ENCODE measurements at regions not wholly inside any gene's neighbourhood (a gene's known extent, or its start where the extent isn't known, plus 50 kb on each side); places are given as distances from the start of the nearest gene placed in this dataset.

- no peak for ATAC-seq
- TF ChIP-seq TOX (CRISPR knock-in tag; IDR thresholded peaks at IDR 0.05; ENCODE audit: borderline replicate concordance): no peak
- no peak for TF ChIP-seq CSRNP3 (CRISPR knock-in tag; IDR thresholded peaks at IDR 0.05)
- no peak for TF ChIP-seq ARNTL (CRISPR knock-in tag; IDR thresholded peaks at IDR 0.05; ENCODE audit: borderline replicate concordance, low read depth)
- no peak for TF ChIP-seq OSR1 (CRISPR knock-in tag; IDR thresholded peaks at IDR 0.05)
- no peak for TF ChIP-seq TCF4 (CRISPR knock-in tag; IDR thresholded peaks at IDR 0.05; ENCODE audit: borderline replicate concordance)
- TF ChIP-seq ZFP30 (CRISPR knock-in tag; IDR thresholded peaks at IDR 0.05): no peak
- TF ChIP-seq ZNF8 (CRISPR knock-in tag; IDR thresholded peaks at IDR 0.05): no peak
- TF ChIP-seq ISL1 (CRISPR knock-in tag; IDR thresholded peaks at IDR 0.05): no peak
- TF ChIP-seq CSDC2 (CRISPR knock-in tag; IDR thresholded peaks at IDR 0.05): no peak
- no peak for TF ChIP-seq RARB (CRISPR knock-in tag; IDR thresholded peaks at IDR 0.05)
- TF ChIP-seq ZC3H10 (CRISPR knock-in tag; IDR thresholded peaks at IDR 0.05): no peak
- TF ChIP-seq CREB5 (CRISPR knock-in tag; IDR thresholded peaks at IDR 0.05; ENCODE audit: low read depth): no peak
- TF ChIP-seq, protein P1, sequence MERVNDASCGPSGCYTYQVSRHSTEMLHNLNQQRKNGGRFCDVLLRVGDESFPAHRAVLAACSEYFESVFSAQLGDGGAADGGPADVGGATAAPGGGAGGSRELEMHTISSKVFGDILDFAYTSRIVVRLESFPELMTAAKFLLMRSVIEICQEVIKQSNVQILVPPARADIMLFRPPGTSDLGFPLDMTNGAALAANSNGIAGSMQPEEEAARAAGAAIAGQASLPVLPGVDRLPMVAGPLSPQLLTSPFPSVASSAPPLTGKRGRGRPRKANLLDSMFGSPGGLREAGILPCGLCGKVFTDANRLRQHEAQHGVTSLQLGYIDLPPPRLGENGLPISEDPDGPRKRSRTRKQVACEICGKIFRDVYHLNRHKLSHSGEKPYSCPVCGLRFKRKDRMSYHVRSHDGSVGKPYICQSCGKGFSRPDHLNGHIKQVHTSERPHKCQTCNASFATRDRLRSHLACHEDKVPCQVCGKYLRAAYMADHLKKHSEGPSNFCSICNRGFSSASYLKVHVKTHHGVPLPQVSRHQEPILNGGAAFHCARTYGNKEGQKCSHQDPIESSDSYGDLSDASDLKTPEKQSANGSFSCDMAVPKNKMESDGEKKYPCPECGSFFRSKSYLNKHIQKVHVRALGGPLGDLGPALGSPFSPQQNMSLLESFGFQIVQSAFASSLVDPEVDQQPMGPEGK (CRISPR knock-in tag; IDR thresholded peaks at IDR 0.05; ENCODE audit: borderline replicate concordance): no peak
Observed at GRCh38 chr3:177329854-177330253, 132.6 kb upstream of the TBL1XR1 start.

GRCh38 chr3:177330779-177331178 is 133.5 kb upstream of the TBL1XR1 start:
- TF ChIP-seq SNAI2 (CRISPR knock-in tag; IDR thresholded peaks at IDR 0.05) (no peak), OSR1 (CRISPR knock-in tag; IDR thresholded peaks at IDR 0.05) (no peak), PPARA (CRISPR knock-in tag; IDR thresholded peaks at IDR 0.05; ENCODE audit: borderline replicate concordance) (no peak), ZFP3 (CRISPR knock-in tag; IDR thresholded peaks at IDR 0.05) (no peak), ZNF565 (CRISPR knock-in tag; conservative IDR thresholded peaks at IDR 0.05; ENCODE audit: low read depth) (no peak), TCF4 (CRISPR knock-in tag; IDR thresholded peaks at IDR 0.05; ENCODE audit: borderline replicate concordance) (no peak), TSHZ2 (CRISPR knock-in tag; IDR thresholded peaks at IDR 0.05) (no peak), RARB (CRISPR knock-in tag; IDR thresholded peaks at IDR 0.05) (no peak)
- TF ChIP-seq, protein P2, sequence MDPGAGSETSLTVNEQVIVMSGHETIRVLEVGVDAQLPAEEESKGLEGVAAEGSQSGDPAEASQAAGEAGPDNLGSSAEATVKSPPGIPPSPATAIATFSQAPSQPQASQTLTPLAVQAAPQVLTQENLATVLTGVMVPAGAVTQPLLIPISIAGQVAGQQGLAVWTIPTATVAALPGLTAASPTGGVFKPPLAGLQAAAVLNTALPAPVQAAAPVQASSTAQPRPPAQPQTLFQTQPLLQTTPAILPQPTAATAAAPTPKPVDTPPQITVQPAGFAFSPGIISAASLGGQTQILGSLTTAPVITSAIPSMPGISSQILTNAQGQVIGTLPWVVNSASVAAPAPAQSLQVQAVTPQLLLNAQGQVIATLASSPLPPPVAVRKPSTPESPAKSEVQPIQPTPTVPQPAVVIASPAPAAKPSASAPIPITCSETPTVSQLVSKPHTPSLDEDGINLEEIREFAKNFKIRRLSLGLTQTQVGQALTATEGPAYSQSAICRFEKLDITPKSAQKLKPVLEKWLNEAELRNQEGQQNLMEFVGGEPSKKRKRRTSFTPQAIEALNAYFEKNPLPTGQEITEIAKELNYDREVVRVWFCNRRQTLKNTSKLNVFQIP (CRISPR knock-in tag; IDR thresholded peaks at IDR 0.05; ENCODE audit: borderline replicate concordance, low read depth): no peak
- no peak for ATAC-seq

DNA sequence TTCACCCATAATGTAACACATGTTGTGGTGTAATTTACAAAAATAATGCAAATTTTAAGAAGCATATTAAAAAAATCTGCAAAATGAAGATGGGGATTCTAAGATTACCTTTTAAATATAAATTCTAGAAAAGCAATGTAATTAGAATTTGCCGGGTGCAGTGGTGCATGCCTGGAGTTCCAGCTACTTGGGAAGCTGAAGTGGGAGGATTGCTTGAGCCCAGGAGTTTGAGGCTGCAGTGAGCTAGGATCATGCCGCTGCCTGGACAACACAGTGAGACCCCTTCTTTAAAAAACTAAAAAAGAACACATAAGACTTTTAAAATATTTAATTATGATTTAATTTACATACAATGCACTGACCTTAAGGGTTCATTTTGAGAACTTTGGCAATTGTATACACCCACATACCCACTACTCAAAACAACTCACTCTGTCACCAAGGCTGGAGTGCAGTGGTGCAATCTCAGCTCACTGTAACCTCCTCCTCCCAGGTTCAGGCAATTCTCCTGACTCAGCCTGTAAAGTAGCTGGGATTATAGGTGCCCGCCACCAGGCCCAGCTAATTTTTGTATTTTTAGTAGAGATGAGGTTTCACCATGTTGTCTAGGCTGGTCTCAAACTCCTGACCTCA is 134.0 kb upstream of the TBL1XR1 start:
- no peak for ATAC-seq
- TF ChIP-seq GLIS3 (CRISPR knock-in tag; IDR thresholded peaks at IDR 0.05): no peak
- TF ChIP-seq ZNF565 (CRISPR knock-in tag; conservative IDR thresholded peaks at IDR 0.05; ENCODE audit: low read depth): no peak
- no peak for TF ChIP-seq OSR1 (CRISPR knock-in tag; IDR thresholded peaks at IDR 0.05)
- no peak for TF ChIP-seq CSRNP3 (CRISPR knock-in tag; IDR thresholded peaks at IDR 0.05)
- TF ChIP-seq BACH2 (CRISPR knock-in tag; IDR thresholded peaks at IDR 0.05; ENCODE audit: borderline replicate concordance): no peak
- no peak for TF ChIP-seq RARB (CRISPR knock-in tag; IDR thresholded peaks at IDR 0.05)
- no peak for TF ChIP-seq TSHZ2 (CRISPR knock-in tag; IDR thresholded peaks at IDR 0.05)
- TF ChIP-seq ZNF70 (CRISPR knock-in tag; IDR thresholded peaks at IDR 0.05): no peak
- no peak for TF ChIP-seq ZFP30 (CRISPR knock-in tag; IDR thresholded peaks at IDR 0.05)
- no peak for TF ChIP-seq TCF4 (CRISPR knock-in tag; IDR thresholded peaks at IDR 0.05; ENCODE audit: borderline replicate concordance)
- no peak for TF ChIP-seq ZC3H10 (CRISPR knock-in tag; IDR thresholded peaks at IDR 0.05)
- no peak for TF ChIP-seq ISL1 (CRISPR knock-in tag; IDR thresholded peaks at IDR 0.05)
- TF ChIP-seq TOX (CRISPR knock-in tag; IDR thresholded peaks at IDR 0.05; ENCODE audit: borderline replicate concordance): no peak
- no peak for TF ChIP-seq SNAI2 (CRISPR knock-in tag; IDR thresholded peaks at IDR 0.05)
- TF ChIP-seq PPARA (CRISPR knock-in tag; IDR thresholded peaks at IDR 0.05; ENCODE audit: borderline replicate concordance): no peak

Data from SK-N-SH treated with all-trans-retinoic acid at 6 μM for 48 hours (cell line).